ENCODE measurements at regions not wholly inside any gene's neighbourhood (a gene's known extent, or its start where the extent isn't known, plus 50 kb on each side); places are given as distances from the start of the nearest gene placed in this dataset.

GRCh38 chr2:120483355-120483754 is 137.4 kb downstream of the INHBB start:
- no peak for DNase-seq
- Mint-ChIP-seq H3K9me3 (no peaks in the 10 kb centered on the region; a peak in 2 of 5 replicates), H3K4me1 (no peaks in the 10 kb centered on the region), H3K27me3 (ENCODE audit: low read depth) (peaks cover 100% of the 10 kb centered on the region), H3K4me3 (no peak overlapping the region), H3K27ac (no peak overlapping the region), H3K36me3 (ENCODE audit: insufficient read depth in 1 of 3, low read depth in 3 of 3) (no peaks in the 10 kb centered on the region)
- Histone ChIP-seq H2BK15ac (ENCODE audit: low read depth, low read length) (no peak overlapping the region), H2BK120ac (ENCODE audit: low read depth, low read length, poor library complexity, severe bottlenecking) (no peak overlapping the region), H3K79me1 (ENCODE audit: insufficient read depth, low read depth, low read length, poor library complexity, severe bottlenecking) (no peaks in the 10 kb centered on the region), H4K91ac (ENCODE audit: insufficient read length, low read depth, low read length) (no peak overlapping the region), H2AK5ac (ENCODE audit: insufficient read length, low read length) (no peak overlapping the region), H3K27me3 (ENCODE audit: insufficient read depth, low read length) (no peaks in the 10 kb centered on the region; the same call in 1 of the 2 replicates), H3K27ac (ENCODE audit: insufficient read length, low read depth, low read length) (no peak overlapping the region), H3K79me2 (ENCODE audit: insufficient read depth, low read length) (no peaks in the 10 kb centered on the region), H3K9me3 (ENCODE audit: control insufficient read depth, low read depth, low read length) (no peaks in the 10 kb centered on the region), H3K4ac (ENCODE audit: low read depth, low read length) (no peak overlapping the region), H3T11ph (ENCODE audit: low read length) (no peak overlapping the region), H4K20me1 (ENCODE audit: control insufficient read depth, insufficient read depth, insufficient read length) (no peaks in the 10 kb centered on the region), H4K8ac (replicated peaks; ENCODE audit: insufficient read length, low read depth, low read length) (no peak overlapping the region), H2AFZ (ENCODE audit: low read length) (no peak overlapping the region), H3K14ac (ENCODE audit: insufficient read depth, low read length) (no peak overlapping the region; the same call in 1 of the 2 replicates), H2BK12ac (ENCODE audit: insufficient read length, low read depth, low read length) (no peak overlapping the region), H4K5ac (ENCODE audit: insufficient read length, low read depth, low read length) (no peak overlapping the region), H3K56ac (ENCODE audit: insufficient read length, low read depth, low read length) (no peak overlapping the region), H3K9ac (ENCODE audit: extremely low read depth, insufficient read length, low read length) (no peak overlapping the region), H3K23ac (ENCODE audit: insufficient read length, low read depth, low read length) (no peak overlapping the region), H2BK20ac (ENCODE audit: low read depth, low read length, poor library complexity, severe bottlenecking) (no peak overlapping the region), H3K4me2 (ENCODE audit: insufficient read depth, insufficient read length, low read length) (no peak overlapping the region), H3K23me2 (ENCODE audit: insufficient read length, low read depth, low read length, poor library complexity, severe bottlenecking) (no peaks in the 10 kb centered on the region), H3K4me1 (ENCODE audit: insufficient read depth, low read length) (no peaks in the 10 kb centered on the region), H3K18ac (ENCODE audit: insufficient read length, low read depth, low read length) (no peak overlapping the region), H2BK5ac (ENCODE audit: insufficient read length, low read length) (no peak overlapping the region)
- WGBS (ENCODE audit: extremely low coverage, insufficient read length, low lambda C conversion rate): no CpG with 5 or more reads among the region's 5 CpGs
- TF ChIP-seq, protein P1, sequence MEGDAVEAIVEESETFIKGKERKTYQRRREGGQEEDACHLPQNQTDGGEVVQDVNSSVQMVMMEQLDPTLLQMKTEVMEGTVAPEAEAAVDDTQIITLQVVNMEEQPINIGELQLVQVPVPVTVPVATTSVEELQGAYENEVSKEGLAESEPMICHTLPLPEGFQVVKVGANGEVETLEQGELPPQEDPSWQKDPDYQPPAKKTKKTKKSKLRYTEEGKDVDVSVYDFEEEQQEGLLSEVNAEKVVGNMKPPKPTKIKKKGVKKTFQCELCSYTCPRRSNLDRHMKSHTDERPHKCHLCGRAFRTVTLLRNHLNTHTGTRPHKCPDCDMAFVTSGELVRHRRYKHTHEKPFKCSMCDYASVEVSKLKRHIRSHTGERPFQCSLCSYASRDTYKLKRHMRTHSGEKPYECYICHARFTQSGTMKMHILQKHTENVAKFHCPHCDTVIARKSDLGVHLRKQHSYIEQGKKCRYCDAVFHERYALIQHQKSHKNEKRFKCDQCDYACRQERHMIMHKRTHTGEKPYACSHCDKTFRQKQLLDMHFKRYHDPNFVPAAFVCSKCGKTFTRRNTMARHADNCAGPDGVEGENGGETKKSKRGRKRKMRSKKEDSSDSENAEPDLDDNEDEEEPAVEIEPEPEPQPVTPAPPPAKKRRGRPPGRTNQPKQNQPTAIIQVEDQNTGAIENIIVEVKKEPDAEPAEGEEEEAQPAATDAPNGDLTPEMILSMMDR (conservative IDR thresholded peaks at IDR 0.05): no peak

All from H9 (cell line).